ENCODE measurements at regions not wholly inside any gene's neighbourhood (a gene's known extent, or its start where the extent isn't known, plus 50 kb on each side); places are given as distances from the start of the nearest gene placed in this dataset.

DNA sequence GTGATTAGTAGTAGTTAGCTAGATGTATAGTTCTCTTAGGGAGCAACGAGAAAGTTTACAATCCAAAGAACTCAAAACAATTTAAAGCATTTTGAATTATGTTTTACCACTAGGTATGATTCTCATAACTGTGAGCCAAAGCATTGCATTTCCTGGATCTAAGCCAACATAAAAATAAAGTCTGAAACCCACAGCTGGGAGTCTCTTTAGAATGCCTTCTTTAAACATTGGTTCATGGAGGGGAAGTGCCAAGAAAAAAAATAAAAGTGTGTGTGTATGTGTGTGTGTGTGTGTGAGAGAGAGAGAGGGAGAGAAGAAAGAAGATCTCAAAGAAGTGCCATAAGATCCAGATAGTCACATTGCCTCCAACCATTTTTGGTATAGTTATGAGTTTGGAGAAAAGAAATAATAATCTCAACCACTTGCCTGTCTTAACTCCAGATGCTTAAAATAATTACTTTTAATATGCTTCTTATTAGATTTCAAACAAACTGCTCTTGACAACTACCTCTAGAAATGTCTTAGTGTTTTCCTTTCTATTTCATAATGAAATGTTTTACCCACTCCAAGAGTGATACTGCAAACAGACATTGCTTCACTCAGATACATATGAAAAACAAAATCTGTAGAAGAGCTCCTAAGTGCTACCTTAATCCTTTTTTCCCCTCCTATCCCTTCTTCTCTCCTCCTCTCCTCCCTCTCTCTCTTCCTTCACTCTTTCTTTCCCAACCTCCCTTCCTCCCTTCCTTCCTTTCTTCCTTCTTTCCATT, 554.1 kb downstream of the KCTD12 start:
- DNase-seq (ENCODE audit: low read depth): no peak
- TF ChIP-seq, protein P1, sequence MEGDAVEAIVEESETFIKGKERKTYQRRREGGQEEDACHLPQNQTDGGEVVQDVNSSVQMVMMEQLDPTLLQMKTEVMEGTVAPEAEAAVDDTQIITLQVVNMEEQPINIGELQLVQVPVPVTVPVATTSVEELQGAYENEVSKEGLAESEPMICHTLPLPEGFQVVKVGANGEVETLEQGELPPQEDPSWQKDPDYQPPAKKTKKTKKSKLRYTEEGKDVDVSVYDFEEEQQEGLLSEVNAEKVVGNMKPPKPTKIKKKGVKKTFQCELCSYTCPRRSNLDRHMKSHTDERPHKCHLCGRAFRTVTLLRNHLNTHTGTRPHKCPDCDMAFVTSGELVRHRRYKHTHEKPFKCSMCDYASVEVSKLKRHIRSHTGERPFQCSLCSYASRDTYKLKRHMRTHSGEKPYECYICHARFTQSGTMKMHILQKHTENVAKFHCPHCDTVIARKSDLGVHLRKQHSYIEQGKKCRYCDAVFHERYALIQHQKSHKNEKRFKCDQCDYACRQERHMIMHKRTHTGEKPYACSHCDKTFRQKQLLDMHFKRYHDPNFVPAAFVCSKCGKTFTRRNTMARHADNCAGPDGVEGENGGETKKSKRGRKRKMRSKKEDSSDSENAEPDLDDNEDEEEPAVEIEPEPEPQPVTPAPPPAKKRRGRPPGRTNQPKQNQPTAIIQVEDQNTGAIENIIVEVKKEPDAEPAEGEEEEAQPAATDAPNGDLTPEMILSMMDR (IDR thresholded peaks at IDR 0.05; ENCODE audit: low read depth, low read length, missing control alignments): no peak
- no peak overlapping the region for H3K4me3 ChIP-seq (ENCODE audit: low read depth, low read length)

DNA sequence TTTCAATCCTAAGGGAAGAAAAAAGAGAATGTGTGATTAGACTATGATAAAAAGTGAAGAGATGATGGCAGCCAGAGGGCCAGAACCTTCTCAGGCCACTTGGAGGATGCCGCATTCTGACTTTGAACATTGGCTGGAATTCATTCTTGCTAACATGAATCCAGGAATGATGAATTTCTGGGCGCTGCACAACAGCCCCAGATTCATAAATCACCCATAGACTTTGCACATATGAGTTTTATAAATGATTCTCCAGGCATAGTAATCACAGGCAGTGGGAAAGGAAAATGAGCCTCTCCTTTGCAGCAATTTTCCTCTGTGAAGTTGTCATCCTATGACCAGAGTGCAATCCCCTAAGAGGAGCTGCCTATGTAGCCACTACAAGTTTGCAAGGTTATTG, 555.4 kb downstream of the KCTD12 start:
- DNase-seq (ENCODE audit: low read depth): no peak
- H3K4me3 ChIP-seq (ENCODE audit: low read depth, low read length): no peak overlapping the region
- TF ChIP-seq, protein P1 (IDR thresholded peaks at IDR 0.05; ENCODE audit: low read depth, low read length, missing control alignments): no peak

DNA sequence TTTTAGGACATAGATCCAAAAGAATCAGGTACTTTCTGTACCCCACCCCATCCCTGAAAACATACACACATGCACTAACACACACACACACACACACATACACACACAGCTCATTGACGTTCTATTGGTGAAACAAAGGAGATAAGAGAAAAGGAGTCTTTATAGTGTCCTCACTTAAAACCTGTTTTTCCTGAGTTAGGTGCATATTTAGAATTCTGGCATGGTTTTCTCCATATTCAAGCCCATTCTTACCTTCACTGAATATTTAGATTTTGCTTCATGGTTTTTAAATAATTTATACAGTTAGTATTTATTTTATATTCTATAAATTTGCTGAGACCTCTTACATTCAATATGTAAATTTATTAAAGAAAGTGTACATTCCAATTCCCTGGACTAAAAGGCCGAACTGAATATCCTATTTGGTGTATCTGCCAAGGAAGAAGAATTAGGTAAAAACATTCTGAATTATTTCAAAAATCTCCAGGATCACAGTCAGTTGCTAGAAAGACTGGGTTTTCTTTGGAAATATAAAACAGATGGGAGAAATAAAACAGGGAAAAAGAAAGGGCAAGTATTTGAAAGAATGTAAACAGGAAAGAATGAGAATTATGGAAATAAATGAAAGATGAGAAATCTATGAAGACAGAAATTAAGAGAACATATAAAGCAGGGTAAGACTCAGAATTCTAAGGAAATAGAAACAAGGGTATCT, 556.2 kb downstream of the KCTD12 start:
- TF ChIP-seq, protein P1 (IDR thresholded peaks at IDR 0.05; ENCODE audit: low read depth, low read length, missing control alignments): no peak
- no peak for DNase-seq (ENCODE audit: low read depth)
- no peak overlapping the region for H3K4me3 ChIP-seq (ENCODE audit: low read depth, low read length)

DNA sequence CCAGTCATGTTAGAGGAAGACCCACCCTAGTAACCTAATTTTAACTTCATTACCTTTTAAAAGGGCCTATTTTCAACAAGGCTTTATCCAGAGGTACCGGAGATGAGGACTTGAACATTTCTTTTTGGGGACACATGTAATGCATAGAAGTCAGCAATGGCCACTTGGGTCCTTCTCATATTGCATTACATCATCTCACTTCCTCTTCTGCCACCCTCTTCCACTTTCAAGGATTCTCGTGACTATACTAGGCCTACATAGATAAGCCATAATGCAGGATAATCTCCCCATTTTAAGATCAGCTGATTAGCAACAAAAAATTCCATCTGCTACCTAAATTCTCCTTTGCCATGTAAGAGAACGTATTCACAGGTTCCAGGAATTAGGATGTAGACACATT, 557.2 kb downstream of the KCTD12 start:
- no peak for DNase-seq (ENCODE audit: low read depth)
- H3K4me3 ChIP-seq (ENCODE audit: low read depth, low read length): no peak overlapping the region
- TF ChIP-seq, protein P1 (IDR thresholded peaks at IDR 0.05; ENCODE audit: low read depth, low read length, missing control alignments): no peak

DNA sequence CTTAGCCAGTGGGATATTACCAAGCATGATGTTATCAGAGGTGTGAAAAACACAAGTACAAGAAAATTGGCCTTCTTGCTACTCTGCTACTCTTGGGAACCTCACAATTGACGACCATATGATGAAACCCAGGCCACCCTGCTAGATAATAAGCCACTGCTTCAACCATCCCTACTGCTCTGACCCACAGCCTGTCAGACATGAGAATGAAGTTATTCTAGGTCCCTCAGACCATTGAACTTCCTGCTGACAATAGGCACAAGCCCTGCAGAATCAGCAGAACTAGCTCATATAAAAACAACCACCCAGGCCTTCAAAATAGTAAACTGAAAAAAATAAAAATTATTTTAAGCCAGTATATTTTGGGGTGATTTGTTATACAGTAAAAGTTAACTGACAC, 559.9 kb downstream of the KCTD12 start:
- no peak overlapping the region for H3K4me3 ChIP-seq (ENCODE audit: low read depth, low read length)
- DNase-seq (ENCODE audit: low read depth): no peak
- TF ChIP-seq, protein P1 (IDR thresholded peaks at IDR 0.05; ENCODE audit: low read depth, low read length, missing control alignments): no peak

DNA sequence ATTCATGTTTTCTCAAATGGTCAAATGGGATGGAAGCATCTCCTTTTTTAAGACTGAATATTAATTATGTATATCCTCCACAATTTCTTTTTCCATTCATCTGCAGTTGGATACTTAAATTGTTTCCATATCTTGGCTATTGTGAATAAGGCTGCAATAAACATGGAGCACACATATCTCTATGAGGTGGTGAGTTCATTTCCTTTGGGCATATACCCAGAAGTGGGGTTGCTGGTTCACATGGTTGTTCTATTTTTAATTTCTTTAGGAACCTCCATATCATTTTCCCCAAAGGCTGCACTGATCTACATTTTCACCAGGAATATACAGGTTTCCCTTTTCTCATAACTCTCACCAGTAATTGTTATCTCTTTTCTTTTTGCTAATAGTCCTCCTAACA, 566.3 kb downstream of the KCTD12 start:
- TF ChIP-seq, protein P1 (IDR thresholded peaks at IDR 0.05; ENCODE audit: low read depth, low read length, missing control alignments): no peak
- DNase-seq (ENCODE audit: low read depth): no peak
- no peak overlapping the region for H3K4me3 ChIP-seq (ENCODE audit: low read depth, low read length)
